B cell (primary cell): ENCODE measurements at regions not wholly inside any gene's neighbourhood (a gene's known extent, or its start where the extent isn't known, plus 50 kb on each side); places are given as distances from the start of the nearest gene placed in this dataset.

Experiments used
- EZH2 ChIP-seq: IDR thresholded peaks from 2 replicates; pipeline ENCODE4 v1.6.1; 2012; ENCODE audit warnings: borderline replicate concordance, low read depth, mild to moderate bottlenecking, moderate library complexity, low read length; ENCODE audit not compliant: insufficient read depth, poor library complexity, severe bottlenecking
- TF ChIP-seq, protein P1 (sequence below): fragments of 200-600 bp; IDR thresholded peaks from one replicate; pipeline ENCODE4 v1.8.0; 2022; ENCODE audit warnings: antibody characterized with exemption, mild to moderate bottlenecking

DNA sequence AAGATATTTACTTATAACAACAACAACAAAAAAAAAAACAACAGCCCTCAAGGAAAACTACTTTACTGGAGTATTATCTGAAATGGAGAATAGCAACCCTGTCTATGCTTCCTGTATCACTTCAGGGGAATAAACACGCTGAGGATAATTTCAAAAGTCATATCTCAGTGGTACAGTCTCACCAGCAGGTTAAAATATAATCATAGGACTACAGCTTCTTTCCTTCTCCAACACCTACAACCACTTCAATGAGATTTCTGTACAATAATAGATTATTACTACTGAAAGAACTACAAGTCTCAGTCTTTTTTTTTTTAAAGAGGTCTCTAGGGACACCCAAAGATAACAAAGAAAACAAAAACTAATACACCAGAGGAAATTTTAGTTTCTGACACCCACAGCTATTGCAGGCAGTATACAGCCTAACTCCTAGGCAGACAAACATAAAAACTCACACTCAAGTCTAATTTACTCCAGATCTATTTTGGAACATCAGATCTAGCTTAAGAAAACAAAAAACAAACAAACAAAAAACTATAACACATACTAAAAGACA, 268.2 kb downstream of the BCHE start:
- TF ChIP-seq, protein P1, sequence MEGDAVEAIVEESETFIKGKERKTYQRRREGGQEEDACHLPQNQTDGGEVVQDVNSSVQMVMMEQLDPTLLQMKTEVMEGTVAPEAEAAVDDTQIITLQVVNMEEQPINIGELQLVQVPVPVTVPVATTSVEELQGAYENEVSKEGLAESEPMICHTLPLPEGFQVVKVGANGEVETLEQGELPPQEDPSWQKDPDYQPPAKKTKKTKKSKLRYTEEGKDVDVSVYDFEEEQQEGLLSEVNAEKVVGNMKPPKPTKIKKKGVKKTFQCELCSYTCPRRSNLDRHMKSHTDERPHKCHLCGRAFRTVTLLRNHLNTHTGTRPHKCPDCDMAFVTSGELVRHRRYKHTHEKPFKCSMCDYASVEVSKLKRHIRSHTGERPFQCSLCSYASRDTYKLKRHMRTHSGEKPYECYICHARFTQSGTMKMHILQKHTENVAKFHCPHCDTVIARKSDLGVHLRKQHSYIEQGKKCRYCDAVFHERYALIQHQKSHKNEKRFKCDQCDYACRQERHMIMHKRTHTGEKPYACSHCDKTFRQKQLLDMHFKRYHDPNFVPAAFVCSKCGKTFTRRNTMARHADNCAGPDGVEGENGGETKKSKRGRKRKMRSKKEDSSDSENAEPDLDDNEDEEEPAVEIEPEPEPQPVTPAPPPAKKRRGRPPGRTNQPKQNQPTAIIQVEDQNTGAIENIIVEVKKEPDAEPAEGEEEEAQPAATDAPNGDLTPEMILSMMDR, result no peak
- TF ChIP-seq EZH2, result no peak
